Caco-2 (cell line): ENCODE measurements at regions not wholly inside any gene's neighbourhood (a gene's known extent, or its start where the extent isn't known, plus 50 kb on each side); places are given as distances from the start of the nearest gene placed in this dataset.

Experiments
- BruUV-seq: library from RNA; stranded (reverse); fragments of 400-500 nt; replicated peaks from 2 replicates; lab custom pipeline; 2021; lab: Mats Ljungman, UMichigan
- CTCF ChIA-PET: fragments of 300-600 bp; sonication (Branson Sonifier 250); formaldehyde crosslinking; loops from one replicate; lab custom pipeline; 2022; ENCODE audit warnings: antibody characterized with exemption; lab: Charles Lee
- POLR2A ChIA-PET: fragments of 300-600 bp; sonication (Branson Sonifier 250); formaldehyde crosslinking; loops from one replicate; lab custom pipeline; 2022; ENCODE audit warnings: antibody characterized with exemption; lab: Charles Lee
- DNase-seq, 2 experiments: peaks; one replicate each; pipeline versions ENCODE4 v3.0.0 to v3.0.0-alpha.2; 2020 to 2022
- H3K27me3 ChIP-seq: replicated peaks from 2 replicates; pipeline ENCODE4 v1.6.0; 2011; ENCODE audit warnings: low read length; ENCODE audit not compliant: control insufficient read depth, insufficient read depth
- H3K36me3 ChIP-seq: 2 replicates; pipeline ENCODE4 v1.5.1; 2011; ENCODE audit warnings: low read length; ENCODE audit not compliant: control insufficient read depth, insufficient read depth
- H3K4me1 ChIP-seq: fragments of 250-450 bp; sonication (Bioruptor Pico); 2 replicates; pipeline ENCODE4 v1.5.1; 2020; ENCODE audit warnings: mild to moderate bottlenecking
- H3K4me3 ChIP-seq: 2 replicates; pipeline ENCODE4 v1.5.1; 2011; ENCODE audit warnings: low read depth, mild to moderate bottlenecking, control low read depth, low read length
- H3K9me3 ChIP-seq: fragments of 250-450 bp; sonication (Bioruptor Pico); 2 replicates; pipeline ENCODE4 v1.5.1; 2020; ENCODE audit warnings: mild to moderate bottlenecking, moderate library complexity
- H3K27ac Mint-ChIP-seq: one replicate; pipeline ENCODE4 v1.8.0; 2022; ENCODE audit warnings: mixed read lengths; ENCODE audit not compliant: unreplicated experiment
- H3K27me3 Mint-ChIP-seq: one replicate; pipeline ENCODE4 v1.8.0; 2022; ENCODE audit warnings: mixed read lengths; ENCODE audit not compliant: insufficient read depth, unreplicated experiment
- H3K36me3 Mint-ChIP-seq: one replicate; pipeline ENCODE4 v1.8.0; 2022; ENCODE audit warnings: mild to moderate bottlenecking, mixed read lengths; ENCODE audit not compliant: insufficient read depth, unreplicated experiment
- H3K4me1 Mint-ChIP-seq: one replicate; pipeline ENCODE4 v1.8.0; 2022; ENCODE audit warnings: low read depth, mixed read lengths; ENCODE audit not compliant: unreplicated experiment
- H3K4me3 Mint-ChIP-seq: one replicate; pipeline ENCODE4 v1.8.0; 2022; ENCODE audit warnings: mild to moderate bottlenecking, moderate library complexity, mixed read lengths; ENCODE audit not compliant: unreplicated experiment
- H3K9me3 Mint-ChIP-seq: one replicate; pipeline ENCODE4 v1.8.0; 2022; ENCODE audit warnings: mixed read lengths; ENCODE audit not compliant: unreplicated experiment
- intact Hi-C: fragments of 100-400 bp; cut with micrococcal nuclease; formaldehyde crosslinking; loops from one replicate; pipeline ENCODE4 v1.10.0; 2022; ENCODE audit not compliant: unreplicated experiment
- TF ChIP-seq, protein P1 (sequence below), 2 experiments: fragments of 200-600 bp in 1 of 2; IDR thresholded peaks; 1 replicate in 1 of 2; 2 replicates in 1 of 2; pipeline versions ENCODE4 v1.5.1 to v1.8.0; 2011 to 2022; ENCODE audit warnings: antibody characterized with exemption in 1 of 2, control low read depth in 1 of 2, inconsistent platforms in 1 of 2, low read depth in 1 of 2, low read length in 1 of 2, mild to moderate bottlenecking in 1 of 2, moderate library complexity in 1 of 2; ENCODE audit not compliant: insufficient read depth in 1 of 2, severe bottlenecking in 1 of 2, unreplicated experiment in 1 of 2

DNA sequence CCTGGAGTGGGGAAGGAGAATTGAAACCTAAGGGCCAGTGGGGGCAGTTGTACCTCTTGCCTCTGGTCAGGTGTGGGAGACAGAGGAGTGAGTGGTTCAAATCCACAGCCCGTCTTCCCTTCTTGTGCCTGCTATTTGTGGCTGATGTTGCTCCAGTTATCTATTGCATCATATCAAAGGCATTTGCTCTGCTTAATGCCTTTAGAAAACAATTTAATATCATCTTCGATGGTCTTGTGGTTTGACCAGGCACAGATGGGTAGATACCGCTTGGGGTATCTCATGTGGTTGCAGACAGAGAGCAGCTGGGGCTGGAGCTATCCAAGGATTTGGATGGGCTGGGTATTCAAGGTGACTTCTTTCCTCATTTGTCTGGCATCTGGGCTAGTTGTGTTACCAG is 376.1 kb upstream of the RBFOX1 start:
- H3K4me3 ChIP-seq, result no peak overlapping the region
- no peaks in the 10 kb centered on the region for H3K4me1 Mint-ChIP-seq
- no peak overlapping the region for H3K27ac Mint-ChIP-seq
- no peaks in the 10 kb centered on the region for H3K27me3 ChIP-seq
- ChIA-PET CTCF (no interaction called here), POLR2A (no interaction called here)
- H3K4me3 Mint-ChIP-seq, result no peak overlapping the region
- TF ChIP-seq, protein P1, sequence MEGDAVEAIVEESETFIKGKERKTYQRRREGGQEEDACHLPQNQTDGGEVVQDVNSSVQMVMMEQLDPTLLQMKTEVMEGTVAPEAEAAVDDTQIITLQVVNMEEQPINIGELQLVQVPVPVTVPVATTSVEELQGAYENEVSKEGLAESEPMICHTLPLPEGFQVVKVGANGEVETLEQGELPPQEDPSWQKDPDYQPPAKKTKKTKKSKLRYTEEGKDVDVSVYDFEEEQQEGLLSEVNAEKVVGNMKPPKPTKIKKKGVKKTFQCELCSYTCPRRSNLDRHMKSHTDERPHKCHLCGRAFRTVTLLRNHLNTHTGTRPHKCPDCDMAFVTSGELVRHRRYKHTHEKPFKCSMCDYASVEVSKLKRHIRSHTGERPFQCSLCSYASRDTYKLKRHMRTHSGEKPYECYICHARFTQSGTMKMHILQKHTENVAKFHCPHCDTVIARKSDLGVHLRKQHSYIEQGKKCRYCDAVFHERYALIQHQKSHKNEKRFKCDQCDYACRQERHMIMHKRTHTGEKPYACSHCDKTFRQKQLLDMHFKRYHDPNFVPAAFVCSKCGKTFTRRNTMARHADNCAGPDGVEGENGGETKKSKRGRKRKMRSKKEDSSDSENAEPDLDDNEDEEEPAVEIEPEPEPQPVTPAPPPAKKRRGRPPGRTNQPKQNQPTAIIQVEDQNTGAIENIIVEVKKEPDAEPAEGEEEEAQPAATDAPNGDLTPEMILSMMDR (IDR thresholded peaks at IDR 0.05; ENCODE audit: insufficient read depth in 1 of 2, low read depth in 1 of 2, low read length in 1 of 2, severe bottlenecking in 1 of 2, unreplicated experiment in 1 of 2), result no peak
- no peaks in the 10 kb centered on the region for H3K36me3 Mint-ChIP-seq
- no peaks in the 10 kb centered on the region for H3K27me3 Mint-ChIP-seq
- intact Hi-C loops, result no loop called here
- H3K9me3 ChIP-seq, result no peaks in the 10 kb centered on the region
- DNase-seq, result no peak
- no peaks in the 10 kb centered on the region for H3K4me1 ChIP-seq
- H3K36me3 ChIP-seq, result no peaks in the 10 kb centered on the region
- no peaks in the 10 kb centered on the region for H3K9me3 Mint-ChIP-seq
- no TSS peak for BruUV-seq

- Histone ChIP-seq H3K27me3 (no peaks in the 10 kb centered on the region), H3K9me3 (no peaks in the 10 kb centered on the region), H3K4me1 (no peaks in the 10 kb centered on the region), H3K4me3 (no peak overlapping the region), H3K36me3 (no peaks in the 10 kb centered on the region)
- no peak overlapping the region for H3K4me3 Mint-ChIP-seq
- TF ChIP-seq, protein P1 (IDR thresholded peaks at IDR 0.05; ENCODE audit: insufficient read depth in 1 of 2, low read depth in 1 of 2, low read length in 1 of 2, severe bottlenecking in 1 of 2, unreplicated experiment in 1 of 2), result no peak
- no peak for DNase-seq
- peaks cover 2% of the 10 kb centered on the region for H3K27me3 Mint-ChIP-seq
- CTCF ChIA-PET, result no interaction called here
- BruUV-seq, result no TSS peak
- no peaks in the 10 kb centered on the region for H3K4me1 Mint-ChIP-seq
- intact Hi-C loops, result no loop called here
- no peak overlapping the region for H3K27ac Mint-ChIP-seq
- H3K36me3 Mint-ChIP-seq, result no peaks in the 10 kb centered on the region
- H3K9me3 Mint-ChIP-seq, result no peaks in the 10 kb centered on the region
- POLR2A ChIA-PET, result no interaction called here
Observed at GRCh38 chr16:6955303-6955702, 377.3 kb upstream of the RBFOX1 start.

- Histone ChIP-seq H3K4me3 (no peak overlapping the region), H3K27me3 (no peaks in the 10 kb centered on the region), H3K36me3 (no peaks in the 10 kb centered on the region), H3K9me3 (no peaks in the 10 kb centered on the region), H3K4me1 (no peaks in the 10 kb centered on the region)
- intact Hi-C loops, result no loop called here
- peaks cover 2% of the 10 kb centered on the region for H3K27me3 Mint-ChIP-seq
- no peaks in the 10 kb centered on the region for H3K36me3 Mint-ChIP-seq
- no peak overlapping the region for H3K27ac Mint-ChIP-seq
- CTCF ChIA-PET, result no interaction called here
- TF ChIP-seq, protein P1 (IDR thresholded peaks at IDR 0.05; ENCODE audit: insufficient read depth in 1 of 2, low read depth in 1 of 2, low read length in 1 of 2, severe bottlenecking in 1 of 2, unreplicated experiment in 1 of 2), result no peak
- BruUV-seq, result no TSS peak
- no peaks in the 10 kb centered on the region for H3K9me3 Mint-ChIP-seq
- H3K4me3 Mint-ChIP-seq, result no peak overlapping the region
- POLR2A ChIA-PET, result no interaction called here
- no peak for DNase-seq
- no peaks in the 10 kb centered on the region for H3K4me1 Mint-ChIP-seq
Observed at GRCh38 chr16:6949240-6949639, 383.4 kb upstream of the RBFOX1 start.
